ENCODE measurements at regions not wholly inside any gene's neighbourhood (a gene's known extent, or its start where the extent isn't known, plus 50 kb on each side); places are given as distances from the start of the nearest gene placed in this dataset.

GRCh38 chrX:45775468-45775867 is 574.8 kb upstream of the DIPK2B start:
- Histone ChIP-seq H3K27ac (peak overlapping the region; percentile 52), H3K4me1 (no peaks in the 10 kb centered on the region), H3K4me3 (no peak overlapping the region), H3K9me3 (no peaks in the 10 kb centered on the region), H3K36me3 (no peaks in the 10 kb centered on the region), H3K27me3 (no peaks in the 10 kb centered on the region)
- TF ChIP-seq POLR2AphosphoS5 (IDR thresholded peaks at IDR 0.05; ENCODE audit: insufficient read depth in 1 of 2, low read depth in 1 of 2): no peak
- no peak for TF ChIP-seq POLR2A (IDR thresholded peaks at IDR 0.05)
- TF ChIP-seq CTCF (IDR thresholded peaks at IDR 0.05): no peak
- intact Hi-C loops (cut with DNase I): no loop called here
- no peak for DNase-seq (ENCODE audit: extremely low spot score in 2 of 2)

GRCh38 chrX:45774961-45775360 is 574.3 kb upstream of the DIPK2B start:
- TF ChIP-seq POLR2A (IDR thresholded peaks at IDR 0.05) (no peak), CTCF (IDR thresholded peaks at IDR 0.05) (no peak), POLR2AphosphoS5 (IDR thresholded peaks at IDR 0.05; ENCODE audit: insufficient read depth in 1 of 2, low read depth in 1 of 2) (peak in 1 of 2 donors; percentile 78)

GRCh38 chrX:45773572-45773971 is 572.9 kb upstream of the DIPK2B start:
- H3K9me3 ChIP-seq: no peaks in the 10 kb centered on the region
- H3K27ac ChIP-seq: peak overlapping the region; percentile 67
- H3K36me3 ChIP-seq: no peaks in the 10 kb centered on the region
- H3K4me1 ChIP-seq: no peaks in the 10 kb centered on the region
- H3K4me3 ChIP-seq: no peak overlapping the region
- intact Hi-C loops (cut with DNase I): no loop called here
- H3K27me3 ChIP-seq: no peaks in the 10 kb centered on the region
- TF ChIP-seq POLR2AphosphoS5 (IDR thresholded peaks at IDR 0.05; ENCODE audit: insufficient read depth in 1 of 2, low read depth in 1 of 2) (no peak), POLR2A (IDR thresholded peaks at IDR 0.05) (no peak), CTCF (IDR thresholded peaks at IDR 0.05) (no peak)
- no peak for DNase-seq (ENCODE audit: extremely low spot score in 2 of 2)

More at GRCh38 chrX:45774961-45775360, 574.3 kb upstream of the DIPK2B start:
- Histone ChIP-seq H3K27me3 (no peaks in the 10 kb centered on the region), H3K4me1 (no peaks in the 10 kb centered on the region), H3K4me3 (no peak overlapping the region), H3K27ac (peak overlapping the region; percentile 67), H3K36me3 (no peaks in the 10 kb centered on the region), H3K9me3 (no peaks in the 10 kb centered on the region)
- intact Hi-C loops (cut with DNase I): no loop called here
- DNase-seq (ENCODE audit: extremely low spot score in 2 of 2): no peak

- Histone ChIP-seq H3K27ac (peak overlapping the region; percentile 79), H3K4me1 (no peaks in the 10 kb centered on the region), H3K36me3 (no peaks in the 10 kb centered on the region), H3K27me3 (no peaks in the 10 kb centered on the region), H3K4me3 (peak overlapping the region in 1 of 2 donors; percentile 8), H3K9me3 (no peaks in the 10 kb centered on the region)
- TF ChIP-seq POLR2AphosphoS5 (IDR thresholded peaks at IDR 0.05; ENCODE audit: insufficient read depth in 1 of 2, low read depth in 1 of 2) (no peak), CTCF (IDR thresholded peaks at IDR 0.05) (no peak), POLR2A (IDR thresholded peaks at IDR 0.05) (no peak)
- intact Hi-C loops (cut with DNase I): no loop called here
- DNase-seq (ENCODE audit: extremely low spot score in 2 of 2): no peak
These were observed 571.1 kb upstream of the DIPK2B start for GRCh38 chrX:45771560-45772340.

- H3K4me1 ChIP-seq: no peaks in the 10 kb centered on the region
- H3K9me3 ChIP-seq: no peaks in the 10 kb centered on the region
- no peaks in the 10 kb centered on the region for H3K36me3 ChIP-seq
- TF ChIP-seq POLR2A (IDR thresholded peaks at IDR 0.05): no peak
- TF ChIP-seq POLR2AphosphoS5 (IDR thresholded peaks at IDR 0.05; ENCODE audit: insufficient read depth in 1 of 2, low read depth in 1 of 2): peak in 1 of 2 donors; percentile 43
- H3K27ac ChIP-seq: peak overlapping the region; percentile 79
- H3K4me3 ChIP-seq: peak overlapping the region; percentile 8 to 43
- intact Hi-C loops (cut with DNase I): no loop called here
- no peak for DNase-seq (ENCODE audit: extremely low spot score in 2 of 2)
- no peaks in the 10 kb centered on the region for H3K27me3 ChIP-seq
These were observed 570.4 kb upstream of the DIPK2B start for GRCh38 chrX:45771114-45771513.
